ENCODE measurements at regions not wholly inside any gene's neighbourhood (a gene's known extent, or its start where the extent isn't known, plus 50 kb on each side); places are given as distances from the start of the nearest gene placed in this dataset.
"Not testable (repeated sequence)": the region's sequence is repeated elsewhere in the genome, so short reads cannot be mapped to it uniquely, and the experiment has no call there.

DNA sequence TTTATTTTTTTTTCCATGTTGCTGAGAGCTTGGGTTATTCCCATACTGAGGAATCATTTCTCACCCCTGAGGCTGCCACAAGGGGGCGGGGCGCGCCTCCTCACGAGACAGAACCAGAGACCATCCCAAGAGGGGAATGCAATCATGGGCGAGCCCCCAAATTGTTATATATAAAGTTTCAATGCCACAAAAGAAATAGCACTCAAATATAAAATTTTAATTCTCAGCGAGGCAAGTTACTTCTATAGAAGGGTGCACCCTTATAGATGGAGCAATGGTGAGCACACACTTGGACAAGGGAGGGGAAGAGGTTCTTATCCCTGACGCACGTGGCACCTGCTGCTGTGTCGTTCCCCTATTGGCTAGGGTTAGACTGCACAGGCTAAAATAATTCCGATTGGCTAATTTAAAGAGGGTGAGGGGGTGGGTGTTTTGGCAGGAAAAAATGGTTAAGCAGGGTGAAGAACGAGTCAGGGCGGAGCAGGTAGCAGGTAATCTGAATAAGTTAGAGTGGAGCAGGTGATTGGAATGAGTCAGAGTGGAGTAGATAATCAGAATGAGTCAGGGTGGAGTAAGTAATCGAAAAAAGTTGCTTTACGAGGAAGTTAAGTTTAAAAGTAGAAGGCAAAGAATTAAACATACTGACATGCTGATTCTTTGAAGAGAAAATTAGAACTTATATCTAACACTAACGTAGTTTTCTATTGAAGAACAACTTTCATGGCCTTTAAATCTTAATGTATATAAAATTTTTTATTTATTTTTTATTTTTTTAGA is 177.5 kb downstream of the MTCL1 start:
- DNase-seq (ENCODE audit: low spot score): no peak

DNA sequence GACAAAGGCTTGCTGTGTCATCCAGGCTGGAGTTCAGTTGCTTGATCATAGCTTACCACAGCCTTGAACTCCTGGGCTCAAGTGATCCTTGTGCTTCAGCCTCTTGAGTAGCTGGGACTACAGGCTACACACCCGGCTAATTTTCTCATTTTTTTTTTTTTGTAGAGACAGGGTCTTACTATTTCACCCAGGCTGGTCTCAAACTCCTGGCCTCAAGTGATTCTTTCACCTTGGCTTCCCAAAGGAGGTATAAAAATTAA is 178.0 kb downstream of the MTCL1 start:
- no peak for DNase-seq (ENCODE audit: low spot score)

DNA sequence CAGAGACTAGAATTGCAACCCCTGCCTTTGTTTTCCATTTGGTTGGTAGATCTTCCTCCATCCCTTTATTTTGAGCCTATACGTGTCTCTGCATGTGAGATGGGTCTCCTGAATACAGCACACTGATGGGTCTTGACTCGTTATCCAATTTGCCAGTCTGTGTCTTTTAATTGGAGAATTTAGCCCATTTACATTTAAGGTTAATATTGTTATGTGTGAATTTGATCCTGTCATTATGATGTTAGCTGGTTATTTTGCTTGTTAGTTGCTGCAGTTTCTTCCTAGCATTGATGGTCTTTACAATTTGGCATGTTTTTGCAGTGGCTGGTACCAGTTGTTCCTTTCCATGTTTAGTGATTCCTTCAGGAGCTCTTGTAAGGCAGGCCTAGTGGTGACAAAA is 182.5 kb downstream of the MTCL1 start:
- not testable (repeated sequence) for DNase-seq (ENCODE audit: low spot score)

DNA sequence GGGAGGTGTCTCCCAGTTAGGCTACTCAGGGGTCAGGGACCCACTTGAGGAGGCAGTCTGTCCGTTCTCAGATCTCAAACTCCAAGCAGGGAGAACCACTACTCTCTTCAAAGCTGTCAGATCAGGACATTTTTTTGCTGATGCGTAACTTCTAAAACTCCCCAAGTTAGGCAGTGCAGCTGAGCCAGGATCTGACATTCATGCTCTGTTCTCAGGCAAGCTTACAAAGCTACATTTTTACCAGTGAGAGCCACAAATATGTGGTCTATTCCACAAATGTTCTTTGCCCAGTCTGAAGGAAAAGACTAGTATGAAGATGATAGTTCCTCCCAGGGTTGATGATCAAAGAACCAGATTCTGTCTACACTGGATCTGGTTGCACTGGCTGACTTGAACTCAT is 184.1 kb downstream of the MTCL1 start:
- DNase-seq (ENCODE audit: low spot score): no peak

DNA sequence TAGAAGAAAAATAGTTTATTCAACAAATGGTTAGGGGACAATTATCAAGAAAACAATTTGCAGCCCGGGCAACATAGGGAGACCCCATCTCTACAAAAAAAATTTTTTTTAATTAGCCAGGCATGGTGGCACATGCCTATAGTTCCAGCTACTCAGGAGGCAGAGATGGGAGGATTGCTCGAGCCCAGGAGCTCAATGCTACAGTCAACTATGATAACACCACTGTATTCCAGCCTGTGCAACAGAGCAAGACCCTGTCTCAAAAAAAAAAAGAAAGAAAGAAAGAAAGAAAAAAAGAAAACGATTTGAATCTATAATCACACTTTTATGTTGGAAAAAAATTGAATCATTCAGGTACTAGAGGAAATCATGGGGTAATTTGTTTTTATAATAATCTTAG is 185.1 kb downstream of the MTCL1 start:
- DNase-seq (ENCODE audit: low spot score): not testable (repeated sequence)

DNA sequence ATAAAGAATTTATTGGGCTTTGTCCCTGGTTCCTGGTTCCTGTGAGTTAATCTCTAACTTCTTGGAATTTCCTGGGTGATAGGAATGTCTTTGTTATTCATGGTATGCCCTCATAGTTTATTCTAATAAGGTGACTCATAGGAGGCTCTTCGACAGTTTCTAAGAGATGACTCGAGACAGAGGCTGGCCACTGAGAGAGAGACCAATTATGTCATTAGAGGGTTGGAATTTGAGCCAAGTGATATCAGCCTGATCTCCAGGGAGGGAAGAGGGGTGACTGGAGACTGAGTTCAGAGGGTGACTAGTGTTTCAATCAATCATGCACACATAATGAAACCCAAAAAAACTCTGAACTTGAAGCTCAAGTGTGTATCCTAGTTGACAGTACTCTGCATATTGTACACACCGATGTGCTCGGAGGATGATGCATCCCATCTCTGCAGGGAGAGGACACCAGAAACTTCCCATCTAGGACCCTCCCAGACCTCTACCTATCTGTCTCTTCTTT is 185.7 kb downstream of the MTCL1 start:
- DNase-seq (ENCODE audit: low spot score): peak; percentile 69

DNA sequence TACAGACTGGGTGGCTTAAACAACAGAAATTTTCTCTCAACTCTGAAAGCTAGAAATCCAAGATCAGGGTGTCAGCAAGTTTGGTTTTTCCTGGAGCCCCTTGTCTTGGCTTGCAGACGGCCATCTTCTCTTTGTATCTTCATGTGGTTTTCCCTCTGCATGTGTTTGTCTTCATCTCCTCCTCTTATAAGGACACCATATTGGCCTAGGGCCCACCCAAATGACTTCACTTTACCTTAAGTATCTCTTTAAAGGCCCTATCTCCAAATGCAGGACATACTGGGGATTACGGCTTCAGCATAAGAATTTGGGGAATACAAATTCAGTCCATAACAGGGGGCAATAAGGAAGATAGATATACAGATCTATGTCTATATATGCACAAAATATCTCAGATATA is 187.9 kb downstream of the MTCL1 start:
- DNase-seq (ENCODE audit: low spot score): no peak

DNA sequence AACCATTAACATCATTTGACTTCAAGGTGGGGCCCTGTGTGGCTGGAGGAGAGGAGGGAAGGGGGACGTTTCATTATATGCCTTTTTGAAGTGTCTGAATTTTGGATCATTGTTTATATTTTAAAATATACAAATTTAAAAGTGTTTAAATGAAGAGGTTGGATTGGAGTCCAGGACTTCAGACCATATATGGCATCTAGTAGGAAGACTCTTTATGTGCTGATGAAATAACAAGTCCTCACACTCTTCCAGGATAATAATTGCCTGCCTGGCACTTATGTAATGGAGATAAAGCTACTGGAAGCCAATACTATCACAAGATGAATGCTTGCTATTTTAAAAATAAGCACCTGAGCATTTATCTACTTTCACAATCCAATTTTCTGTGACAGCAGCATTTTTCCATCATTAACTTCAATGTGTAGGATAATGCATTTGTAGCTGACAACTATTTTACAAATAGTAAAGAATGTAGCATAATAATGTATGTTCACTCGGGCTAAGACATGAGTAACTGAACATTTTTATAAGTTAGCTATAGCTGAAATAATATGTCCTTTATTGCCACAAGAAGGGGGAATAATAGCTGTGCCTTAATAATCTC is 188.4 kb downstream of the MTCL1 start:
- no peak for DNase-seq (ENCODE audit: low spot score)

DNA sequence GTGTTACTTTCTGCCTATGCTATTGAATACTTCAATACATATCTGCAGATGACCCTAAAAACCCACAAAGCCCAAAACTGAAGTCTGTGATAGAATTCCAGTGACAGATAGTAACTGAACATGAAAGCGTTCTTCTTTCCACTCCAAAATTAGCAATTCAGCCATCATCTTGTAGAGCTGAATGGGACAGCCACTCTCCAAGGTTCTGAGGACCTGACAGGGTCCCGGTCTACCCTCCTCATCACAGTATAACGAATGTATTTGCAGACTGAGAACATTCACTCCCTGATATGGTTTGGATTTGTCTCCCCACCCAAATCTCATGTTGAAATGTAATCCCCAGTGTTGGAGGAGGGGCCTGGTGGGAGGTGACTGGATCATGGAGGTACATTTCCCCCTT is 189.5 kb downstream of the MTCL1 start:
- no peak for DNase-seq (ENCODE audit: low spot score)

DNA sequence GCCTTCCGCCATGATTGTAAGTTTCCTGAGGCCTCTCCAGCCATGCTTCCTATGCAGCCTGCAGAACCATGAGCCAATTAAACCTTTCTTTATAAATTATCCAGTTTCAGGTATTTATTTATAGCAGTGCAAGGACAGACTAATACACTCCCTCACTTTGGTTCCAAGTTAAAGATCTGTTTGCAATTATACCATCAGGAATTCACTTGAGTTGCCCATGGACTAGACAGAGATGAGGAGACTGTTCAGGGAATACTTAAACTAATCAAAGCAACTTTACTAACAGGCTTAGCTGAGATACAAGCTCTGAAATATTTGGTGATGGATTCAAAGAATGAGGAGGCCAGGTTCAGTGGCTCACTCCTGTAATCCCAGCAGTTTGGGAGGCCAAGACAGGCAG is 190.0 kb downstream of the MTCL1 start:
- no peak for DNase-seq (ENCODE audit: low spot score)

DNA sequence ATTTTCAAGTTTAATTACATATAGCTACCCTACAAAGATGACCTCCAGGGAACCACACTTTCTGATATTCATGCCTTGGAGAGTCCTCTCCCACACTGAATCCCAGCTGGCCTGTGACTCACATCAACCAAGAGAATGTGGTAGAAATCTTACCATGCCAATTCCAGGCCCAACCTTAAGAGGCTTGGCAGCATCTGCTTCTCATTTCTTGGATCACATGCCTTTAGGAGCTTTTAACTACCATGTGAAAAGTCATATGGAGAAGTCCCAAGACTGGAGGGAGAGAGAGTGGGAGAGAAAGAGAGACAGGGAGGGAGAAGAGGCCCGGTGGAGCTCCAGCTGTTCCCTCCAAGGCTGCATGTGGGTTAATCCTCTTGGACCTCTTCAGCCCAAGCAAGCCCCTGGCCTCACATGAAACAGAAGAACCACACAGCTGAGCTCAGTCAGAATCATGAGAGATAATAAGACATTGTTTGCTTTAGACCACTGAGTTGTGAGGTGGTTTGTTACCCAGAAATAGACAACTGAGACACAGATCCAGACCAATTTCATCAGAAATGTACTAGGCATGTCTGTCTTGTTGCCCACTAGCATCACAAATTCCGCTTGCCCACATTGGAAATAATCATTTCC is 190.7 kb downstream of the MTCL1 start:
- peak; percentile 47 for DNase-seq (ENCODE audit: low spot score)

DNA sequence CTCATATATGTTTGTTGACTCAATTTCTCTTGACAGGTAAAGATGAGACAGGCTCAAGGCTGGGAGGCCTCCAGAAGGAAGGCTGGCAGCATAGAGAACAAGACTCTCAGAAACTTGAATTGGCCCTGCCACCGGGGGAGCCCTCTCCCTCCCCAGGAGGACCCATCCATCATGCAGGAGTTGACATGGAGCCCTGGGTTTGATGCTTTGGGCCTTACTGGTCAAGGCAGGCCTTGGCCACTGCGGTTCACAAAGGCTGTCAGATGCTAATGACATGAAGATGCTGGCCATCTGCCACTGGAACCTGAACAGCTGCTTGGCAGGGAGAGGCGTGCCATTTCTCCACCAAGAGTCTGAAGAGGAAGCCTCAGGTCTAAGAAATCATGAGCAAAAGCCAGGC is 193.6 kb downstream of the MTCL1 start:
- DNase-seq (ENCODE audit: low spot score): no peak

DNA sequence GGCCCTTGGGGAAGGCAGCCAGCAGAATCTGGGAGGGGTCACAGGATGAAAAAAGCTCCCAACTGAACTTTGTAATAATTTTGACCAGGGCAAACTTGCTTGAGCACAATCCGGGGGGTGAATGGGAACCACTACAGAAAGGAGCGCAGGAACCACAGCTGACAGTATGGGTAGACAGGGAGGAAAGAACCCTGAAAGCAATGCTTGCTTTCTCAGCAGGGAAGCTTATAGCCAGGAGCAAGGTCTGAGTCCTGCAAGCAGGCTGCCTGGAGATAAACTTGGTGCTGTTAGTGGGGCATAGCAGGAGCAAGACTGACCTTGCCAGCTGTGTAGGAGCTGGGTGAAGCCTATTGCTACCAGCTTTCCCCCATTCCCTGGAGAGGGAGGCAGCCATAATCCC is 195.2 kb downstream of the MTCL1 start:
- no peak for DNase-seq (ENCODE audit: low spot score)

DNA sequence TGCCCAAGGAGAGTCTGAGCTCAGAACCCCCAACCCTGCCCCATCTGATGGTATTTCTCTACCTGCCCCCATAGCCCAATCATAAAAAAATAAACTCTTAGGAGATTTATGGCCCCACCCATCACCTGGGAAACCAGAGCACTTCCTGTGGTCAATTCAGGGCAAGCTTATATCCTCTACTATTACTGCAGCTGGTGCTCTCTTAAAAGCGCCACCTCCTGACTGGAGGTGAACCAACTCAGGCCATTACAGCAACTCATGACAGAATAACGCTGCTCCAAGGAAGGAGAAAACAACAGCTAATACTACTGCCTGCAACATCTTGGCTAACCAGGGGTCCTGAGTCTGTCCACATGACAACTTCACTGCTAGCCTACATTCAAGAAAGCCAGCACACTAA is 195.7 kb downstream of the MTCL1 start:
- no peak for DNase-seq (ENCODE audit: low spot score)

DNA sequence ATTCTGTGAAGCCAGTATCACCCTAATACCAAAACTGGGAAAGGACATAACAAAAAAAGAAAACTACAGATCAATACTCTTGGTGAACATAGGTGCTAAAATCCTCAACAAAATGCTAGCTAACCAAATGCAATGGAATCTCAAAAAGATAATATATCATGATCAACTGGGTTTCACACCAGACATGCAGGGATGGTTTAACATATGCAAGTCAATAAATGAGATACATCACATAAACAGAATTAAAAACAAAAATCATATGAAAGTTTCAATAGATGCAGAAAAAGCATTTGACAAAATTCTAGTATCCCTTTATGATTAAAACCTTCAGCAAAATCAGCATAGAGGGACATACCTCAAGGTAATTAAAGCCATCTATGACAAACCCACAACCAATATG is 198.2 kb upstream of the NDUFV2 start:
- no peak for DNase-seq (ENCODE audit: low spot score)

DNA sequence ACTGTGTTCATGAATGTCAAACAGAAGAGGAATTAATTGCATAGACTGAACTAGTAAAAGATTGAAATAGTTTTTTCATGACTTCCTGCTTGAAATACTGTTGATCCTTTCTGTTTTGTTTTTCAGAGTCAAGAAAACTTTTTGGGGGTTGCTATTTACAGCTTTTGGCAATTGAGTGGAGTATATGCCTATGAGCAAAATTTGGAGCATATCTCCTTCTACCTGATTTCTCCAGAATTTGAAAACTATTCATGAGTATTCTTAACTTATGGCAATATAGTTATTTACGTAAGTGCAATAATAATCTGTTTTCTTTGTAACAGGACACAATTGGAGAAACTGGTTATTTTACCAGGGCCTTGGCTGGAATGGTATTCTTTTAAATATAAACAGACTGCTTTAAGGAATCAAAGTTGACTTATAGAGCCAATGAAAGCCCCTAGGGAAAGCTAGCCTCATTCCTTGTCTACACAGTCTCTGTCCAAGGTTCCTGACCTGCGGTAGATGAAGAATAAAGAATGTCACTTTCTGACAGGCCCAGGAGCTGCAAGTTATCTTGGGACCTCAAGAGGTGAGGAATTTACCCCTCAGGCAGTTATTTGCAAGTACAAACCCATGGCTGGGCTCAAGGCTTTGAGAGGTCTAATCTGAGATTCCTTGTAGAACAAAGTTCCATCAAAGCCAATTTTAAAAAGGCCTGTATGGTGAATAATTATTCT is 193.5 kb upstream of the NDUFV2 start:
- no peak for DNase-seq (ENCODE audit: low spot score)

DNA sequence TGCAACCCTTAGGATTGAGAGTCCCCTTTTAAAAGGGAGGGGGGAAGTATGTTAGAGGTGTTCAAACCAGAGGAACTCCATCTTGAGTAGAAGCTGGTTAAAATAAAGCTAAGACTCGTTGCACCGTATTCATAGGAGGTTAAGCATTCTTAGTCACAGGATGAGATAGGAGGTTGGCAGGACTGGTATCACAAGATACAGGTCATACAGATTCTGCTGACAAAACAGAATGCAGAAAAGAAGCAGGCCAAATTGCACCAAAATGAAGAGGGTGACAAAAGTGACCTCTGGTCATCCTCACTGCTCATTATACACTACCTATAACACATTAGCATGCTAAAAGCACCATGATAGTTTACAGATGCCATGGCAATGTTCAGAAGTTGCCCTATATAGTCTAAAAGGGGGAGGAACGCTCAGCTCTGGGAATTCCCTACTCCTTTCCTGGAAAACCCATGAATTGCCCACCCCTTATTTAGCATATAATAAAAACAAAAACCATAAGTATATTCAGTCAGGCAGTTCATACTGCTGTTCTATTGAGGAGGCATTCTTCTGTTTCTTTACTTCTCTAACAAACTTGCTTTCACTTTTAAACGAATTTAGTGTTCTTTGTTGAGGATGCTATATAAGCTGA is 192.2 kb upstream of the NDUFV2 start:
- no peak for DNase-seq (ENCODE audit: low spot score)

DNA sequence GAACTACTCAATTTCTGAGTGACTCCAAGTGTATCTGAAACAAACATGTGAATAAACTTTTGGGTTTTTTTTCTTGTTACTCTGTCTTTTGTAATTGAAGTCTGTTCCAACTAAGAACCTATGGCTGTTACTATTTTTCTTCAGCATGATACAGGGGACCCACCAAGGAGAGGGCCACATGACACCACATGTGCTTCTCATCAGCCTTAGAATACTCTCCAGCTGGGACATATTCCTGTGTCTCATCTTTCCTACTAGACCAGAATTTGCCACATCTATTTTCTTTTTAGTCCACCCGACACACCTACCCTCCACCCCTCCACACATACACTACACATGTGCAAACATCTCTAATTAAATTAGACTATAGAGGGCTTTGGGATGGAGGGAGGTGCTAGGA is 191.7 kb upstream of the NDUFV2 start:
- no peak for DNase-seq (ENCODE audit: low spot score)

DNA sequence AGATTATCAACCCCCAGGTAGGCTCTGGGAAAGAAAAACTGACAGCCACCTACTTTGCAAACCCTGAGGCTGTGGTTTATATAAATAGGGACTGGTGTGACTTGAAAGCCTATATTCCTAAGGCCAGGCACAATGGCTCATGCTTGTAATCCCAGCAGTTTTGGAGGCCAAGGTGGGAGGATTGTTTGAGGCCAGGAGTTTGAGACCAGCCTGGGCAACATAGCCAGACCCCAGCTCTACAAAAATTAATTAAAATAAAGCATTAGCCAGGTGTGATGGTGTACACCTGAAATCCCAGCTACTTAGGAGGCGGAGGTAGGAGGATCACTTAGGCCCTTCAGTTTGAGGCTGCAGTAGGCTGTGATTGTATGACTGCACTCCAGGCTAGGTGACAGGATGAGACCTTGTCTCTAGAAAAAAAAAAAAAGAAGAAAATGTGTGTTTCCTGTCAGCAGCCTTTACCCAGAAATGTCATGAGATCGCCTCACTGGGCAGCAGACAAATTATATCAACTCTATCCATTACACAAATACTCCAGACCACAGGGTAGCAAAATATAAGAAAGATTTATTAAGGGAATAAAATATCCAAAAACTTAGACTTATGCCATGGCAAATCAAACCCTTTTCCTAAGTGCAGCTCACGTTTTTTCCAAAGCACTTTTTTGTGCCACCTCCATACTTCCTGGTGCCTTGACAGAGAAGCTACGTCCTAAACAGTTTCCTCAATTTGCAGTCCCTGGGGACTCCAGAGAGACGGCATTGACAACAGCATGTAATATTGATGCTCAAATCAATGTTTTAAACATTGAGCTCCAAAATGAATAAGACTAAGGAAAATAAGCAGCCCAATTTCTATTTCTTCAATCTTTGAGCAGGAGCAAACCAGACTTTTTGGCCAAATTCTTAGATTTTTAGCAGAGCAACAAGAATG is 190.8 kb upstream of the NDUFV2 start:
- DNase-seq (ENCODE audit: low spot score): no peak

DNA sequence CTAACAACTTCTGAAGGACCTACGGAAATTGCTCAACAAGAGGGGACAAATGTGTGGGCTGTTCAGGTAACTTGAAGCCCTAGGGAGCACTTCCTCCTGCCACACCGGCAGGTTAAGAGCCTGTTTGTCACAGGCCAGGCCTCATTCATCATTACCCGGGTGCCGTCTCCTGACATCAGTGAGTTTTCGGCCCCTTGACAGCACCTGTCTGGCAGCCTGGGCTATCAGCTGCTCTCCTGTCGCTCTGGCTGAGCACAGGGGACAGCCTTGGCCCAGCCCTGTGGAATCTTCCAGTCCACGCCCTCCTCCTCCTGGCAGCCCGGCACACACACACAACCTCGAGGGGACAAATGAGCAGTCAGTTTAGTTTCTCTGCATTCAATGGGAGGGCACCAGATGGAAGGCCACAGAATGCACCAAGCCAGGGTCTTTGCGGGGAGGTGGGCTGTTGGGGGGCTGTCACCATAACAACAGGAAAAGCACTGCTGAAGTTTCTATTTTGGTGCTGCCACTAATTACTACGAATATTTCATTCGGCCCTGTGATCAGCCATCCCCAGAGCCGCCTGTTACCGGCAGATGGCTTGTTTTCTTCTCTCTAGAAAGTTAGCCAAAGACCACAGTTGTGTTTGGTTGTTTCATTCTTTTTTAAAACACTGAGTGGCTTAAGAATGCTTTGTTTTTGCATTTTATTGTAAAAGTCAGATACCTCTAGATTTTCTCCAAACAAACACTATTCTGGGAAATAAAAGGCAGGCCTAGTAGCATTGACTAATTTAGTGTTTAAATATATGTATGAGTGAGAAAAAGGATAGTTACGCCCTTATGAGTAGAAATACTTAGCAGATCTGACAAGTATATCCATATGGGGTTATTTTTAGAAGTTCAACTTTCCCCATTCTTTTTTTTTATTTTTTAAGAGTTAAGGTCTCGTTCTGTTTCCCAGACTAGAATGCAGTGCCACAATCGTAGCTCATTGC is 189.9 kb upstream of the NDUFV2 start:
- DNase-seq (ENCODE audit: low spot score): no peak
